ENCODE measurements at regions not wholly inside any gene's neighbourhood (a gene's known extent, or its start where the extent isn't known, plus 50 kb on each side); places are given as distances from the start of the nearest gene placed in this dataset.

GRCh38 chr3:194203482-194204041 is 67.6 kb downstream of the HES1 start:
- TF ChIP-seq TEAD4 (IDR thresholded peaks at IDR 0.05) (no peak), RAD21 (IDR thresholded peaks at IDR 0.05; ENCODE audit: low read depth) (no peak), FOXM1 (IDR thresholded peaks at IDR 0.05; ENCODE audit: borderline replicate concordance, low read depth) (no peak), NFIC (IDR thresholded peaks at IDR 0.05) (no peak), TCF12 (IDR thresholded peaks at IDR 0.05; ENCODE audit: low read depth) (no peak), ZBTB7A (IDR thresholded peaks at IDR 0.05; ENCODE audit: low read depth) (no peak), YY1 (IDR thresholded peaks at IDR 0.05; ENCODE audit: low read depth) (no peak), CREB1 (IDR thresholded peaks at IDR 0.05; ENCODE audit: low read depth) (no peak), TAF1 (IDR thresholded peaks at IDR 0.05; ENCODE audit: low read depth) (no peak), REST (IDR thresholded peaks at IDR 0.05; ENCODE audit: low read depth) (no peak), EGR1 (IDR thresholded peaks at IDR 0.05) (no peak), MAX (IDR thresholded peaks at IDR 0.05) (no peak; the same call in 1 of the 2 replicates), USF1 (IDR thresholded peaks at IDR 0.05) (no peak), CEBPB (IDR thresholded peaks at IDR 0.05) (no peak)

GRCh38 chr3:194204042-194204987 is 68.4 kb downstream of the HES1 start:
- TF ChIP-seq MAX (IDR thresholded peaks at IDR 0.05) (no peak; the same call in 1 of the 2 replicates), EP300 (IDR thresholded peaks at IDR 0.05; ENCODE audit: borderline replicate concordance) (no peak), FOXM1 (IDR thresholded peaks at IDR 0.05; ENCODE audit: borderline replicate concordance, low read depth) (no peak), EGR1 (IDR thresholded peaks at IDR 0.05) (peak; percentile 78), YY1 (IDR thresholded peaks at IDR 0.05; ENCODE audit: low read depth) (no peak), CREB1 (IDR thresholded peaks at IDR 0.05; ENCODE audit: low read depth) (no peak), TEAD4 (IDR thresholded peaks at IDR 0.05) (no peak), CEBPB (IDR thresholded peaks at IDR 0.05) (no peak), REST (IDR thresholded peaks at IDR 0.05; ENCODE audit: low read depth) (no peak), USF1 (IDR thresholded peaks at IDR 0.05) (no peak), TAF1 (IDR thresholded peaks at IDR 0.05; ENCODE audit: low read depth) (no peak), NFIC (IDR thresholded peaks at IDR 0.05) (peak; percentile 69; the same call in 1 of the 2 replicates), ZBTB7A (IDR thresholded peaks at IDR 0.05; ENCODE audit: low read depth) (no peak; the same call in 1 of the 2 replicates), RAD21 (IDR thresholded peaks at IDR 0.05; ENCODE audit: low read depth) (no peak), TCF12 (IDR thresholded peaks at IDR 0.05; ENCODE audit: low read depth) (0 out of 2 replicates have a peak, but pooled peaks have one; percentile 17)

GRCh38 chr3:194205675-194206133 is 69.8 kb downstream of the HES1 start:
- peak; percentile 35; the same call in 1 of the 2 replicates for TF ChIP-seq TAF1 (IDR thresholded peaks at IDR 0.05; ENCODE audit: low read depth)
- TF ChIP-seq MAX (IDR thresholded peaks at IDR 0.05) = no peak

GRCh38 chr3:194206320-194206719 is 70.4 kb downstream of the HES1 start:
- TF ChIP-seq ZBTB7A (IDR thresholded peaks at IDR 0.05; ENCODE audit: low read depth) (no peak), YY1 (IDR thresholded peaks at IDR 0.05; ENCODE audit: low read depth) (no peak), USF1 (IDR thresholded peaks at IDR 0.05) (no peak), FOXM1 (IDR thresholded peaks at IDR 0.05; ENCODE audit: borderline replicate concordance, low read depth) (no peak), NFIC (IDR thresholded peaks at IDR 0.05) (no peak), CEBPB (IDR thresholded peaks at IDR 0.05) (no peak), TEAD4 (IDR thresholded peaks at IDR 0.05) (no peak), EP300 (IDR thresholded peaks at IDR 0.05; ENCODE audit: borderline replicate concordance) (no peak), RAD21 (IDR thresholded peaks at IDR 0.05; ENCODE audit: low read depth) (no peak), EGR1 (IDR thresholded peaks at IDR 0.05) (no peak), CREB1 (IDR thresholded peaks at IDR 0.05; ENCODE audit: low read depth) (no peak), REST (IDR thresholded peaks at IDR 0.05; ENCODE audit: low read depth) (no peak), MAX (IDR thresholded peaks at IDR 0.05) (no peak), TAF1 (IDR thresholded peaks at IDR 0.05; ENCODE audit: low read depth) (no peak), TCF12 (IDR thresholded peaks at IDR 0.05; ENCODE audit: low read depth) (no peak)
